ENCODE measurements at regions not wholly inside any gene's neighbourhood (a gene's known extent, or its start where the extent isn't known, plus 50 kb on each side); places are given as distances from the start of the nearest gene placed in this dataset.

GRCh38 chr21:19340954-19341353, 937.4 kb upstream of the TMPRSS15 start:
- no peak for DNase-seq
- TF ChIP-seq EZH2phosphoT487 (IDR thresholded peaks at IDR 0.05; ENCODE audit: low read length), result no peak
- no peak overlapping the region for H3K27ac ChIP-seq (ENCODE audit: low read length)
- no peaks in the 10 kb centered on the region for H3F3A ChIP-seq (ENCODE audit: insufficient read depth, low read length)
- no peak overlapping the region for H3K4me3 ChIP-seq (ENCODE audit: low read length)
- H3K79me2 ChIP-seq (ENCODE audit: low read length), result no peaks in the 10 kb centered on the region
- H3K9me3 ChIP-seq (replicated peaks; ENCODE audit: insufficient read depth, low read length), result no peaks in the 10 kb centered on the region
- H2AFZ ChIP-seq (ENCODE audit: low read length), result no peak overlapping the region
- H3K9me2 ChIP-seq (replicated peaks; ENCODE audit: insufficient read depth, low read length), result no peaks in the 10 kb centered on the region
- no peaks in the 10 kb centered on the region for H4K20me1 ChIP-seq (ENCODE audit: insufficient read depth, low read length)
- no peaks in the 10 kb centered on the region for H3K27me3 ChIP-seq (replicated peaks; ENCODE audit: insufficient read depth, low read length)
- H3K4me2 ChIP-seq (ENCODE audit: low read depth, low read length), result no peak overlapping the region
- H3K9ac ChIP-seq (ENCODE audit: low read length), result no peak overlapping the region
- no peaks in the 10 kb centered on the region for H3K36me3 ChIP-seq (replicated peaks; ENCODE audit: insufficient read depth, low read length)
- H3K4me1 ChIP-seq (ENCODE audit: low read length), result no peaks in the 10 kb centered on the region

- Histone ChIP-seq H3F3A (ENCODE audit: insufficient read depth, low read length) (no peaks in the 10 kb centered on the region), H3K27me3 (replicated peaks; ENCODE audit: insufficient read depth, low read length) (no peaks in the 10 kb centered on the region), H3K27ac (ENCODE audit: low read length) (no peak overlapping the region), H3K9me3 (replicated peaks; ENCODE audit: insufficient read depth, low read length) (no peaks in the 10 kb centered on the region), H3K4me1 (ENCODE audit: low read length) (no peaks in the 10 kb centered on the region), H3K4me3 (ENCODE audit: low read length) (no peak overlapping the region), H2AFZ (ENCODE audit: low read length) (no peak overlapping the region), H3K79me2 (ENCODE audit: low read length) (no peaks in the 10 kb centered on the region), H3K9me2 (replicated peaks; ENCODE audit: insufficient read depth, low read length) (no peaks in the 10 kb centered on the region), H3K9ac (ENCODE audit: low read length) (no peak overlapping the region), H3K36me3 (replicated peaks; ENCODE audit: insufficient read depth, low read length) (no peaks in the 10 kb centered on the region), H4K20me1 (ENCODE audit: insufficient read depth, low read length) (no peaks in the 10 kb centered on the region), H3K4me2 (ENCODE audit: low read depth, low read length) (no peak overlapping the region)
- DNase-seq, result no peak
- no peak for TF ChIP-seq CTCF (IDR thresholded peaks at IDR 0.05; ENCODE audit: low read length)
- no peak for TF ChIP-seq EZH2 (optimal IDR thresholded peaks at IDR 0.05; ENCODE audit: low read depth, low read length)
These were observed 940.1 kb upstream of the TMPRSS15 start for GRCh38 chr21:19343711-19344110.

- H4K20me1 ChIP-seq (ENCODE audit: insufficient read depth, low read length), result no peaks in the 10 kb centered on the region
- no peak for TF ChIP-seq CTCF (IDR thresholded peaks at IDR 0.05; ENCODE audit: low read length)
- TF ChIP-seq EZH2 (optimal IDR thresholded peaks at IDR 0.05; ENCODE audit: low read depth, low read length), result no peak
- no peak for TF ChIP-seq EZH2phosphoT487 (IDR thresholded peaks at IDR 0.05; ENCODE audit: low read length)
- no peak overlapping the region for H2AFZ ChIP-seq (ENCODE audit: low read length)
- no peaks in the 10 kb centered on the region for H3F3A ChIP-seq (ENCODE audit: insufficient read depth, low read length)
- no peaks in the 10 kb centered on the region for H3K36me3 ChIP-seq (replicated peaks; ENCODE audit: insufficient read depth, low read length)
- H3K9me2 ChIP-seq (replicated peaks; ENCODE audit: insufficient read depth, low read length), result no peaks in the 10 kb centered on the region
- H3K4me2 ChIP-seq (ENCODE audit: low read depth, low read length), result no peak overlapping the region
- H3K79me2 ChIP-seq (ENCODE audit: low read length), result no peaks in the 10 kb centered on the region
- H3K27ac ChIP-seq (ENCODE audit: low read length), result no peak overlapping the region
- H3K9me3 ChIP-seq (replicated peaks; ENCODE audit: insufficient read depth, low read length), result no peaks in the 10 kb centered on the region
- H3K4me3 ChIP-seq (ENCODE audit: low read length), result no peak overlapping the region
- DNase-seq, result no peak
- no peak overlapping the region for H3K9ac ChIP-seq (ENCODE audit: low read length)
- no peaks in the 10 kb centered on the region for H3K4me1 ChIP-seq (ENCODE audit: low read length)
- H3K27me3 ChIP-seq (replicated peaks; ENCODE audit: insufficient read depth, low read length), result no peaks in the 10 kb centered on the region
These were observed 946.7 kb upstream of the TMPRSS15 start for GRCh38 chr21:19350286-19350685.

- H2AFZ ChIP-seq (ENCODE audit: low read length), result no peak overlapping the region
- no peak for DNase-seq
These were observed 949.7 kb upstream of the TMPRSS15 start for GRCh38 chr21:19353256-19353655.

More at GRCh38 chr21:19353256-19353655, 949.7 kb upstream of the TMPRSS15 start:
- Histone ChIP-seq H3K27me3 (replicated peaks; ENCODE audit: insufficient read depth, low read length) (no peaks in the 10 kb centered on the region), H3K79me2 (ENCODE audit: low read length) (no peaks in the 10 kb centered on the region), H4K20me1 (ENCODE audit: insufficient read depth, low read length) (no peaks in the 10 kb centered on the region), H3K4me1 (ENCODE audit: low read length) (no peaks in the 10 kb centered on the region), H3K9me3 (replicated peaks; ENCODE audit: insufficient read depth, low read length) (no peaks in the 10 kb centered on the region), H3K4me3 (ENCODE audit: low read length) (no peak overlapping the region), H3K27ac (ENCODE audit: low read length) (no peak overlapping the region), H3K4me2 (ENCODE audit: low read depth, low read length) (no peak overlapping the region), H3K9me2 (replicated peaks; ENCODE audit: insufficient read depth, low read length) (no peaks in the 10 kb centered on the region), H3K9ac (ENCODE audit: low read length) (no peak overlapping the region), H3K36me3 (replicated peaks; ENCODE audit: insufficient read depth, low read length) (no peaks in the 10 kb centered on the region), H3F3A (ENCODE audit: insufficient read depth, low read length) (no peaks in the 10 kb centered on the region)
- no peak for TF ChIP-seq CTCF (IDR thresholded peaks at IDR 0.05; ENCODE audit: low read length)
- no peak for TF ChIP-seq EZH2phosphoT487 (IDR thresholded peaks at IDR 0.05; ENCODE audit: low read length)
- TF ChIP-seq EZH2 (optimal IDR thresholded peaks at IDR 0.05; ENCODE audit: low read depth, low read length), result no peak

All from MM.1S (cell line).